SHP77 (cell line): ENCODE measurements at regions not wholly inside any gene's neighbourhood (a gene's known extent, or its start where the extent isn't known, plus 50 kb on each side); places are given as distances from the start of the nearest gene placed in this dataset.
"Not testable (repeated sequence)": the region's sequence is repeated elsewhere in the genome, so short reads cannot be mapped to it uniquely, and the experiment has no call there.

Source experiments
- DNase-seq, 2 experiments: peaks; one replicate each; lab custom pipeline; 2025; lab: John Stamatoyannopoulos, UW

DNA sequence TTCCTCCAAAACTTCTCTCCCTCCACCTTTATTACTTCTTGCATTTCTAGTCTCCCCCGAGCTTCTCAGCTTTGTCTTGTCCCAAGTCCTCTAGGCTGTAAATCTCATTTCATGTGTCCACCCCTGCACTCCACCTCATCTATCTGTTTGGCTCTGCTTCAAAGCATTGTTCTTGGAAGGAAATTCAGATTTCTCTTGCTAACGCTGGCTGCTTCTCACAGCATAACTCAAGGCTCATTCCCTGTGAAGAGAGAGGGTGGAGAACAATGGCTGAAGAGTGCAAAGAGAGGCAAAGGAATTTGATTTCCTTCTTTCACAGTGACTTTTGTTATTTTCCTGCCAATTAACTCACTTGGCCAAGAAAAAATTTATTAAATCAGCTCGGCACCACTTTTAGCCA, 476.5 kb downstream of the TMEM114 start:
- DNase-seq = no peak

DNA sequence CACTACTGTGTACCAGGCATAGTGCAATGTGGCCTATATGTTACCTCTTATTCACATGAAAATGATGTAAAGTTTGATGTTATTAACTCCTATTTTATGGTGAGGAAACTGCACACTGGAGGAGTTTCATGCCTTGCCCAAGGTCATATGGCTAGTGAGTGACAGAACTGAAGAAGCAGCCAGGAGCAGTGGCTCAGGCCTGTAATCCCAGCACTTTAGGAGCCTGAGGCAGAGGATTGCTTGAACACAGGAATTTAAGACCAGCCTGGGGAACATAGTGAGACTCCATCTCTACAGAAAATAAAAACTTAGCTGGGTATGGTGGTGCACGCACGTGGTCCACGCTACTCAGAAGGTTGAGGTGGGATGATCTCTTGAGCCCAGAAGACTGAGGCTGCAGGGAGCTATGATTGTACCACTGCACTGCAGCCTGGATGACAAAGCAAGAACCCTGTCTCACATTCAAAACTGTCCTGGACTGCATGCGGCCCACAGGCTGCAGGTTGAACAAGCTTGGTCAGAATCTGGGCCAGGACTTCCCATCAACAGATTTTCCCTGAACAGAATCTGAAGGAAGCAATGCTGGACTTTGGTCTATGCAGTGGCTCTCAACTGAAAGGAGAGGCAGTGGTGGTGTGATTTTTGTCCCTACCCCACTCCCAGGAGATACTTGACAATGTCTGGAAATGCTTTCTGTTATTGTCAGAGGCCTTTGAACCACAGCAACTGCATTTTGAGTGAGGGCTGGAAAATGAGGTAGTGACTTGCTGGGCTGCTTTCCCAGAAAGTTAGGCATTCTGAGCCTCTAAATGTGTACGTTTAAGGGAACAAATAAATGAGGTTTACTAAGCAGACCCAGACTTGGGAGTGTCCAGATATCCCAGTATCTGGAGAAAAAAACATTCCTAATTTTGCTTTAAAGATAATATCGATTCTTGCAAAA, 479.5 kb downstream of the TMEM114 start:
- DNase-seq = peak in 1 of 2 experiments; percentile 4

DNA sequence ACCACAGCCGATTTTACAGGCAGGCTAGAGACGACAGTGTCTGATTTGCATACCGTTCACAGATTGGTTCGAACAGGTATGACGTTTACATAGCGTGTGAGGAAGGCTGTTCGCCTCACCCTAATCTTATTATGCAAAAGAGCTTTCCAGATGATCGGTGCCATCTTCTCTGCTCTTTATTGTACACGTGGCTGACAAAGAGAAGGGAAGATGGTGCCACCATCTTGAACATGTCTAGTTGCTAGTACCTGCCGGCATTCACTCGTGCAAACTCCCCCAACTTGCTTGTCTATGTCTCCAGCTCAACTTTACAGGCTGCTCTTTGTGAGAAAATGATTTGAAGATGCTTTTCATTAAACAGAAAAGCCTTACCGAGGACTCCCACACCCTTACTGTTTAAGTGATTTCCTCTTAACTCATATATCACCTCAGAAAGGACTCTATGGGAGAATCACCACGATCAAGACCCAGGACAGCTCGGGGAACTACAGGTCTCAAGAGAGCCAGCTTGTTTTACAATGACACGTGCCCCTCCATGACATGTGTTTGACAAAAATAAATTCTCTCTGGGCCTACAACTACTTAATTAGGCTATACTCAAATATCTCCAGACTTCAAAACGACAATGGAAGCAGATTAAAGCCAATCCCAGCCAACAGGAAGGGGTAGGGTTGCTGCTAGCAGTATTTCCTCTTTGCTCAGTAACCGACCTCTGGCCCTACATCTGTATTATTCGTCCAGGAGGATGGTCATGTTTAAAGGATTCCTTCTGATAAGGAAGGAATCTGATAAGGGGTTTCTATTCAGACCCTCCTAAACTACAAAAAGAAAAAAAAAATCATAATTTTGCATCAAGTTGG, 480.6 kb downstream of the TMEM114 start:
- peak; percentile 79 to 81 for DNase-seq

DNA sequence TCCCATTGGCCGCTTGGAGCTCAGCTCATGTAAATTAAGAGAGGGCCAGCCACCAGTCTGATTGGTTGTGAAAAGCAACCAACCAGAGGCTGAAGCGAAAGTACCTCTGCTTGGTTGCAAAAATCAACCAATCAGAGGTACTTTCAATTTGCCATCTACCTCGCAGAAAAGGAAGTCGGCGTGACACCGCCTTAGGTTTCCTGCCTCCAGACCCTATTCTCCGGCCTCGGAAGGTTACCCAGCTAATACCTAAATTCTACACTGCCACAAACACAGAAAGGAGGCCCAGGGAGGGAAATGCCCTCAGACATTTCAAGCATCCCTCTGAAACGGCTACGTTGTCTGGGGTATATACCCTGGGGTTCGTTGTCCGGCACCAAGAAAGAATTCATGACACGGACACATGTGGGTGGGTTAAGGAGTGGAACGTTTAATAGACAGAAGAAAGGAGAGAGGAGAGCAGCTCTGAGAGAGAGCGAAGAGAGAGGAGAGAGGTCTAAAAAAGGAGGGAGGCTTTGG, 481.3 kb downstream of the TMEM114 start:
- DNase-seq = peak; percentile 59 to 74

DNA sequence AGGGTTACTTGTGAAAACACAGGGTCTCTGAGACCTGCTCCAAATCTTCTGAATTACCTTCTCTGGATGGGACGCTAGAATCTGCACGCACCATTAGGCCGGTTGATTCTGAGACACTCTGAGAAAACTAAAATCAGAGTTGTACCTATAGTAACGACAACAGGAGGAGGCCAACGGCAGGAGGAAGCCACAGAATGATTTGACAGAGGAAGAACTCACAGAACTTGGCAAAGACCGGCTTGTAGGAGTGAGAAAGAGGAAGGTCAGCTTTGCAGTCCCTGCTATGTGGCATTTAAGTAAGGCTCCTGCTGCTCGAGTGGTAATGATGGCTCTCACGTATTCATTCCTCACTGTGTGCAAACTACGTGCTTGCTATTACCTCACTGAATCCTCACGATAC, 483.0 kb downstream of the TMEM114 start:
- DNase-seq = no peak

DNA sequence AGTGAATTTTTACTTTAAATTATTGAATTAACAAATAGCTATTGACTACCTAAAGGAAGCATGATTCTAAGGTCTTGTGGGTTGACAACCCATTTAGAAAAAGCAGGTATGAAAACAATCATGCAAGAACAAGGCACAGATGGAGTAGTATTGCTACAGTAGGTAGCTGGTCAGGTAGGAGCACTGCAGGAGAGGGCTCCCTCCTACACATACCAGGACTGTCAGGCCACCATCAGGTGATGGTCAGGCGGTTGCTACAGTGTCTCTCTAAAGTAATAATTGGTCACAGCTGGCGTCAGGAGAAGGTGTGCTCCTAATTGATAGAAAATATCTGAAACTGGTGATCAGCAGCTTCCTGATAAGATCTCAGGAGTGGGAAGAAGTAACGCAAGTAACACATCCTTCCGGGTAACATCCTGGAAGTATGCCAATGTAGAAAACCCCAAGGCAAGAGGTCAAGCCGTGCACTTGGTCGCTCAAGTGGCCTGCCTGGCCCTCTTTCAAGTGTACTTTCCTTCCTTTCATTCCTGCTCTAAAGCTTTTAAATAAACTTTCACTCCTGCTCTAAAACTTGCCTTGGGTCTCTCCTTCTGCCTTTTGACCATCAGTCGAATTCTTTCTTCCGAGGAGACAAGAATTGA, 486.5 kb downstream of the TMEM114 start:
- no peak for DNase-seq

DNA sequence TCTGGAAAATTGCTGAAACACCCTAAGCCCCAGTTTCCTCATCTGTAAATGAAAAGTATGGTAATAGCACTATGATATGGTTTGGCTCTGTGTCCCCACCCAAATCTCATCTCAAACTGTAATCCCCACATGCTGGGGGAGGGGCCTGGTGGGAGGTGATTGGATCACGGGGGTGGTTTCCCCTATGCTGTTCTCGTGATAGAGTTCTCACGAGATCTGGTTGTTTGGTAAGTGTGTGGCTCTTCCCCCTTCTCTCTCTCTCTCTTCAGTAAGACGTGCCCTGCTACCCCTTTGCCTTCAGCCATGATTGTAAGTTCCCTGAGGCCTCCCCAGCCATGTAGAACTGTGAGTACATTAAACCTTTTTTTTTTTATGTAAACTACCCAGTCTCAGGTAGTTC, 490.7 kb downstream of the TMEM114 start:
- DNase-seq = no peak

DNA sequence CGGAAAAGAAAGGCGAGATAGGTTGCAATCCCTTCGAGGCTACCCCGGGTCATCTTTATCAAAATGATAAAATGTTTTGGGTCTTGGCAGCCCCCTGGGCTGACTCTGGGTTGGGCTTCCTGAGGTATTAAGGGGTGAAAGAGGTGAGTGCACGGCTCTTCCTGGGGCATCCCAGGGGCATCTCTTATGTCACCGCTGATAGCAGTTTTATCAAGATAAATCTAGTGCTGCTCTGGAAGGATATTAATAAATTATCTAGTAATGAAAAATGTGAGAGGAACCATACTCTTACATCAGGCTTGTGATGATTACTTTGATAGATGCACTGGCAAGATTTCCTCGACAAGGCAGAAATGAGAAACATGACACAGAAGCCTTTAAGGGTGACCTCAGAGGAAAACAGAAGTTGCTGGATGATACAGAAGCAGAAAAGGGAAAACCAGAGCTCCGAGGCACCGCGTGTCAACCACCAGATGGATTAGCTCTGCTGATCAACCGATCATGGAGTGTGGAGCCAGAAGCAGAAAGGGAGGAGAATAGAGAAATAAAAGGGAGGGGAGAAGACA, 491.3 kb downstream of the TMEM114 start:
- no peak for DNase-seq

DNA sequence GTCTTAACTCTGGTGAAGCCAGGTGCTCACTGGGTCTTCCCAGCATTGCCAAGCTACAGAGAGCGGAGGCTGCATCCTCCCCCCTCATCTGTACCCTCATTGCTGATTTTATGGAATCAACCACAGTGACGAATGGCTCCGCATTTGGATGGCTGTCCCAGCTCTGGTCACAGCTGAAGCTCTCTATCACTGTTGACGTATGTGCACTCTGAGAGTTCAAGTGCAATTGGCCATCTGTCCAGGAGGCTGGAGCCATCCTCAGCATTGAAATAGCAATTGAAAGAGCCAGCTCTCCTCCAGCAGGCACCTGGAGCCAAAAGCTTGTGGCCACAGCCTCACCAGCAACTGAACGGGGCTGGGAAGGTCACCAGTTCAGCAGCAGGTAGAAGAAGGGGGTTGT, 494.1 kb downstream of the TMEM114 start:
- peak; percentile 74 to 86 for DNase-seq

DNA sequence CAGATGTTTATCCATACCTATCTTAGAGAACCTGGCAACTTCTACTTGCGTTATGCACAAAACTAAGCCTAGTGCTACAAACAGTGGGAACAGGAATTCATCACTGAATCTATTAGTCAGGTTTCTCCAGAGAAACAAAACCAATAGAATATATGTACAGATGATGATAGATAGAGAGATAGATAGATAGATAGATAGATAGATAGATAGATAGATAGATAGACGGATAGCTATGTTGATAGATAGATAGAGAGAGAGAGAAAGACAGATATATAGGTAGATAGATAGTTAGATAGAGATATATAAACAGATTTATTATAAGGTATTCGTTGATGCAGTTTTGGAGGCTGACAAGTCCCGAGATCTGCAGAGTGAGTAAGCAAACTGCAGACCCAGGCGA, 495.6 kb downstream of the TMEM114 start:
- no peak for DNase-seq

DNA sequence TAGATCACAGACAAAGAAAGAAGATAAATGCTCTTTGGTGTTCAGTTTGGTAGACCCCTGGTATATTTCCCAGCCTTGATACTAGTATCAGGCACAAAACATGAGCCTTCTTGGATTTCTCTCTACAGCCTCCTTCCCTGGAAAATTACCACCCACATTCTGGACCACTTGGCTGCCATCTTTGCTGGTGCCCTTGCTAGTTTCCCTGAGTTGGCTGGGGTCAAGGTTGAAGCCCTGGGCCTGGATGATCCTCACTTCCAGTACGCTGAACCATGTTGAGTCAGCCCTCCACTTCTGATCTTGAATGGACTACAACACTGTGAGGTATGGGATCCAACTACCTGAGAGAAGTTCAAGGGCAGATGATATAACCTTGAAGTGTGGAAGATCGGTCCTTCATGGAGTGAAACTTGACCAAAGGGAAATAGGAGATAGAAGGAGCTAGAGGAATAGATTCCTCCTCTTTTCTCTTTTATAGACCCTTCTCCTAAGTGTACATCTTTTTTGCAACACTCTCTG, 501.4 kb downstream of the TMEM114 start:
- DNase-seq = no peak

DNA sequence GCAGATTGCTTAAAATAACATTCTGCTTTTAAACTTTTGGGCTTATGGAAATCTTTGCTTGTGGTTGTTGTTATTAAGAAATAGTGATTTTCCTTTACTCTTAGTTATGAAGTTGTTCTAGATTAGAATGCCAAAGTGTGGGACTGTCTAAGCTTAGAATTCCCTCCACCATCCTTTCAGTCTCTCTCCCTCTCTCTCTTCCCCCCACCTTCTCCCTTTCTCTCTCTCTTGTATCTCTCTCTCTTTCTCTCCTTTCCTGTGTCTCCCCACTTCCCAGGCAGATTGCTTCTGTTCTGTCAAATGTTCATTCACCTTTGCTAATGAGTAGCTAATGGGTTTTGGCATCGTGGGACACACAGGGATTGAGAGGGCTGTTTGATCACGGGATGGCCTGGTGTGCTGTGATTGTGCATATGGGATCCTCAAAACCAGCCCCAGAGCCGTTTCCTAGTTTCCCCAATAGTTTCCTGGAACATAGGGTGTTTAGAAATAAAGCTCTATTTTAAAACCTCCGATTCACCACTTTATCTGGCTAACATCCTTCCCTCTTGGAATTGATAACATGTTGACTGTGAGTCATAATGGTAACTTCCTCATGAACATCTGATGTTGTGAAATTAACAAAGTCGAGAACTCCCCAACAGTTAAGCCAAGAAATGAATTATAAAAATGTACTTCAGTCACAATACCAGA, 502.6 kb downstream of the TMEM114 start:
- no peak for DNase-seq

DNA sequence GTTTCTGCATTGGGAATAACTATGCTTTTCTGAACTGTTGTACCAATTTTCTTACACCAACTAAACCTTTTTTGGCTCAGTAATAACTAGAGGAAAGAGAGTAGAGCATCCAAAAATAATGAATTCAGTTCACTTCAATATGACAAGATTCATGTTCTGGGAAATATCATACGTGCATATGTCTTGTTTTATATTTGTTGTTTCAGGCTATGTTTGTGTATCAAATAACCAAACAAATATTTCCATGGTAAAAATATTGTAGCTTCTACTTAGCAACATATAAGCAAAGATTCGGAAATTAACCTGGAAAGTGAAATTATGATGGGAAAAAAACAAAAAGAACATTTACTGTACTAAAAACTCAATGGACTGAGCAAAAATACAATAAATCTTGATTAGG, 503.2 kb downstream of the TMEM114 start:
- no peak for DNase-seq

DNA sequence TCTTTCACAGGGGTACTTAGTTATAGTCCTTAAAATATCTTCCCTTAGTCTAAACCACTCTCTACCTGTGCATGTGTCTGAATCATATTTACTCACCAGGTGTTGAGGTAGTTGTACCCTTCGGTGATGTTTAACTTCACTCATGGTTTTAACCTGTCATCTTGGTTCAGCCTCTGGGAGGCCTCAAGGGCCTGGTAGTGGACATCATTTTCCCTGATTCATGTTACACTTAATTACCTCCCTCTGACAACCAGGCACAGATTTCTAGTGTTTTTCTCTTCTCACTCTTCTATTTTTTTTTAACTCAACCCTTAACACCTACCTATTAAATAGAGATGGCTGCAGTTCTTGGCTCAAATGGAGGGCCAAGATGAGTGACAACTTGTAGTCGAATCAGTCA, 505.4 kb downstream of the TMEM114 start:
- DNase-seq = no peak

DNA sequence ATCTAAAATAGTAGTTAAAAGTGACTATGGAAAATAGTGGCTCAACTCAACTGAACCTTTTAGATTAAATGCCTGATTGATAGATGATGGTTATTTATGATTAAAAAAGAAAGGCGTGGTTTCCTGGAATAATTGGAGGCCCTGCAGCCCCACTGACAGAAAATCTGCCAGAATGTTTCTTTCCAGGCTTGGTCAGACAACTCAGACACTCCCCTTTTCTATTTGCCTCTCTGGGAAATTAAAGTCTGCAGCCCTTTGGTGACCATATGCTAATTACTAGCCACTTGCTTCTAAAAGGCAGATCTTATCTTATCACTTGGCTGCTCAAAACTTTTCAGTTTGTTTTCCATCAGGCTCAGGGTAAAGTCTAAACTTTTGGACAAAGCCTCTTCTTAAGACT, 506.0 kb downstream of the TMEM114 start:
- DNase-seq = no peak

DNA sequence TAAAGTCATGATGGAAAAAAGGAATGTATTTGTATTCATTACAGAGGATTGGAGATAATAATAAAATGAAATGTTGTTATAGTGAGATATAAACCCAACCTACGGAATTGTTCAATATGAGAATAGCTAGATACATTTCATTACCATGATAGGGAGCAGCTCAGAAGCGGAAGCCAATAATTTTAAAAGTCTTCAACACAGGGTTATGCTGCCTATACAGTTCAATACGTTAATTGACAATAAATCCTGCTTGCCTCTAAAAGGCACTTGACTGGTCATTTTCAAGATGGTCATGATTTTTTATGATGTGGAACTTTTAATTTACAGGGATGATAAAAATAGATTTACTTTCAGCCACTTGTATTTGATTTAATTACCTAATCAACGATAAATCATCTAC, 506.8 kb downstream of the TMEM114 start:
- DNase-seq = no peak

DNA sequence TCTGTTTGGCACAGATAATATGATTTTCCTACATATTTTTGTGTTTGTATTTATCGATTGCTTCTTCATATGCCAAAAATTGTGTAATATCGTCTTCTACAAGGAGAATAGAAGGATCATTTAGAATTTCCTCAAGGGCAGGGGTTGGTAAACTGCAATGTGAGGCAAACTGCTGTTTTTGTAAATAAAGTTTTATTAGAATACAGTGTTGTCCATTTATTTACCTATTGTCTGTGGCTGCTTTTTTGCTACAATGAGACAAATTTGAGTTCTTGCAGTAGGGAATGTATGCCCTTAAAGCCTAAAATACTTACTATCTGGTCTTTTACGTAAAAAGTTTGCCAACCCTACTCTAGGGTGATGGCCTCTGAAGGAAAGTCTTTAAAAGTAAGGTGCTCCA, 509.5 kb downstream of the TMEM114 start:
- DNase-seq = no peak

DNA sequence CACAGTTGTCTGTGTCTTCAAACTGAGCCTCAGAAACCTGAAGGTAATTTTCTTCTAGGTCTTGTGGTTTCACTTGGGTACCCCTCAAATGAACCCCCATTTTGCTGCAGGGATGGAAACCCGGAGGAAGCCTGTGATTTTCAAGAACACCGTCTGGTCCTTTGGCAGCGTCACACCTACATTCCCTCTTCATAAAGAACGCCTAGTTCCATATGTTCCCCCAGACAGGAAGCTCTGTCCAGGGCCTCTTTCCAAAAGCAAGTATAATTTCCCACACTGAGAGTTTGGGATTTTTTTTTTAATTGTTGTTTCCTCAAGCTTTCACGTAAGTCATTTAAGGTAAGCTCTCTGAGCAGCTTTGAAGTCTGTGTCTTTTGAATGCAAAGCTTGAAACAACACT, 515.0 kb downstream of the TMEM114 start:
- DNase-seq = no peak

DNA sequence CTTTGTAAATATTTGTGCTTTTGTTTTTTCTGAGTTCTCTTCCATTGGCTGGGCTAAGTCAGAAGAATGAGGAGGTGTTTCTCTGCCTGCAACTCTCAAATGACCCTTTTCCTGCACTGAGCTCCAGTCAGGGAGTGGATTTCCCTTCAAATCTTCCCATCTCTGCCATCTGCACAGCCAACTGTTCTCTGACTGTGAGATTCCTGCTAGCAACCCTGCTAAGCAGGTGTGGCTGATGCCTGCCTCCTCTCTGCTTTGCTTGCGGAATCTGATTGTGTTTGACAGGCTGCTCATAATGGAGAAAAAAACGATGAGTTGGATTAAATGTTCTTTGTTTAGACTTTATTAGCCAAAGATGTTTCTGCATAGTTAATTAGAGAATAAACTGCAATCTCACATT, 519.8 kb downstream of the TMEM114 start:
- DNase-seq = no peak

DNA sequence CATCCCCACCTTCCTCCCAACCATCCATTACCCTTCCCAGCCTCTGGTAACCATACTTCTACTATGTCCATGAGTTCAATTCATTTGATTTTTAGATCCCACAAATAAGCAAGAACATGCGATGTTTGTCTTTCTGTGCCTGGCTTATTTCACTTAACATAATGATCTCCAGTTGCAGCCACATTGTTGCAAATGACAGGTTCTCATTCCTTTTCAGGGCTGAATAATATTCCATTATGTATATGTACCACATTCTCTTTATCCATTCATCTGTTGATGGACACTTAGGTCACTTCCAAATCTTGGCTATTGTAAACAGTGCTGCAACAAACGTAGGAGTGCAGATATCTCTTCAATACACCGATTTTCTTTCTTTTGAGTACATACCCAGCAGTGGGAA, 522.1 kb downstream of the TMEM114 start:
- not testable (repeated sequence) for DNase-seq

DNA sequence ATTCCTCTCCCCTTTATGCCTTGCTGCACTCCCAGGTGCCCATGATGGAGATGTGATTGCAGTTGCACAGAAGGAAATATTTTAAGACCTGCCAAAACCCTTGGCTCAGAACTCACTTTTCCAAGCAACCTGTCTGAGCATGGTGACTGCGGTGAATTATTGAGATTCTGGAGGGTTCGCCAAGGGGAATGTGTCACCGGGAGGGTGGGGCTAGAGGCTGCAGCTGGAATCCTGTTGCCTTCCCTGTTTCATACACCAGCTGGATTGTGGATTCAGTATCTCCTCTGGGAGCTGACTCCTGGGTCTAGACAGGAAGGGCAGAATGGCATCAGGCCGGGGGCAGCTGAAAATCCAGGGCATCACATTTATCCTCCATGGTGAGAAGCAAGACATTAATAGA, 527.2 kb downstream of the TMEM114 start:
- no peak for DNase-seq
